HG03095 (cell line): ENCODE measurements at regions not wholly inside any gene's neighbourhood (a gene's known extent, or its start where the extent isn't known, plus 50 kb on each side); places are given as distances from the start of the nearest gene placed in this dataset.
"Not testable (repeated sequence)": the region's sequence is repeated elsewhere in the genome, so short reads cannot be mapped to it uniquely, and the experiment has no call there.

Experiments used
- ATAC-seq: cut with Tn5 transposase; IDR thresholded peaks from one replicate; pipeline ENCODE4 v1.9.1; 2021; ENCODE audit warnings: moderate library complexity; ENCODE audit not compliant: unreplicated experiment

GRCh38 chr1:196091397-196092135 lies 516.7 kb downstream of the KCNT2 start:
- ATAC-seq: no peak

DNA sequence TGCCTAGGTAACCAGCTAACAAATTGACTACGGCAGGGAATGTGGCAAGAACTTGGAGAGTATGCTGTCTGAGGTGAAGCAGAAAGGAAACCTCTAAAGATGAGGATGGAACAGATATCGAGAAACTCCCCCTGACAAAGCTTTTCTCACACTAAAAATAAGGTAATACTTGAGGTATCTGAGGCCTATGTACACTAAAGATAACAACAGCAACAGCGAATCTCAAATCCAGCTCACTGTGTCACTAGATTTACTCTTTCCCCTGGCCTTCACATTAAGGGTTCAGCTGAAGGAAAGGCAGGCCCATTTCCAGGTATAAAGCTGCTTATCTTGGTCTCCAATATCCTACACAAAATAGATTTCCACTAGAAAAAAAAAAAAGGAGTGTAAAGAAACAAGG lies 518.0 kb downstream of the KCNT2 start:
- no peak for ATAC-seq

- ATAC-seq: no peak
Measured at GRCh38 chr1:196088541-196088940, 519.7 kb downstream of the KCNT2 start.

DNA sequence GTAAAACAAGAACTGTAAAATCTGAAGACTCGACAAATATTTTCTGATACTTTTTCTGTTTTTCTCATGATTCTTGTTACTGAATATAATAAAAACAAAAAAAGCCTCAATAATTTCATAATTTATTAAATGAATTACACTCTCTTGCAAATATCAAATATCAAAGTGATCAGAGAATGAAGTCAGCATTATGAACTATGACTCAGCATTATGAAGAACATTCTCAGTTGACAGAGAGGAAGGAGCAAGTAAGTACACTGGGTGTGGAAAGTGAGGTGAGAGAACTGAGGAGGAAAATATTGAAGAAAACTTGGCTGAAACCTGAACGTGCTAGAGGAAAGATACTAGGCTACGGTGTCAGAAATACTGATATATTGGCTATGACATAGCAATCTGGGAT lies 529.5 kb downstream of the KCNT2 start:
- no peak for ATAC-seq

DNA sequence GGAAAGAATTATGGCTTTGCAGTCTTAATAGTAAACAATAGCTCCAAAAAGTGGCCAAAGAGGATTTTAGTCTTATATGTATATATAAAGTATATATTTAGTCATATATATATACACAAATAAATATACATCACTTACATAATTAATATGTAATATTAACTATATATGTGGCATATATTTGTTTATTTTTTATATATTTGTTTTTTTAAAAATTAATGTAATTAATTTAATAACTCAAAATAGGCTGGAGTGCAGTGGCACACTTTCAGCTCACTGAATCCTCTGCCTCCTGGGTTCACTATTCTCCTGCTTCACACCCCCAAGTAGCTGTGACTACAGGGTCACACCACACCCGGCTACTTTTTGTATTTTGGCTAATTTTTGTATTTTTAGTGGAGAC lies 532.6 kb downstream of the KCNT2 start:
- ATAC-seq: no peak

DNA sequence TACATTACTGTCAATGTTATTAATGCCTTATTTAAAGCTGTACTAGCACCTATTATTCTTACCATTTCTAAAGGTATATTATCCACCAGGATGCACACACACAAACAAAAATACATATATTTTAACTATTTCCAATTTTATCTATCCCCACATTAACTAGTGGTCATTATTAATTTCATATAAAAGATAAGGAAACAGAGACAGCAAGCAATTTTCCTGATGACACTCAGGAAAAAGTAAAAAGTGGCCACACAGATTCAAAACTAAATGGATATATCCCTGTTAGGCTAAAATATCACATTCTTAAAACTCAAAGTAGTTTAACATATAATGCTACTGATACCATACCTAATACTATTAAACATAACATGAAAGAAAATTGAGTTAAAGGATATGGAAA lies 534.1 kb downstream of the KCNT2 start:
- ATAC-seq: no peak

- ATAC-seq: no peak
Measured at GRCh38 chr1:196071447-196071846, 536.8 kb downstream of the KCNT2 start.

GRCh38 chr1:196070940-196071339 lies 537.3 kb downstream of the KCNT2 start:
- no peak for ATAC-seq

- ATAC-seq: no peak
Measured at GRCh38 chr1:196063952-196064351, 544.3 kb downstream of the KCNT2 start.

GRCh38 chr1:196063294-196063693 lies 544.9 kb downstream of the KCNT2 start:
- no peak for ATAC-seq

DNA sequence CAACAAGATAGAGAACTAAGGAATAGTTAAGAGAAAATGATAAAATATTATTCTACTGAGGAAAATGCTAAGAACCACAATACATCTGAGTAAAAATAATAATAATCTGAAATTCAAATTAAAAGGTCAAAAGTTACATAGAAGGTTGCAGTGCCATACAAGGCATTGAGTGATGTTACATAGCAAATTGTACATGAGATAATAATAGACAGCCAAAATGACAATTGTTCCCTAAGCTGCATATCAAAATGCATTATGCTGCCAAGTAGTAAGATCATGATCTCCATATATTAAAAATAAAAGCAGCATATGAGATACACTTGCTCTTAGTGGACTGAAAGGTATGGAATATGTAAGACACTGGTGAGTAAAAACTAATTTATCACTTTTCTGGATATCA lies 547.7 kb downstream of the KCNT2 start:
- ATAC-seq: no peak

DNA sequence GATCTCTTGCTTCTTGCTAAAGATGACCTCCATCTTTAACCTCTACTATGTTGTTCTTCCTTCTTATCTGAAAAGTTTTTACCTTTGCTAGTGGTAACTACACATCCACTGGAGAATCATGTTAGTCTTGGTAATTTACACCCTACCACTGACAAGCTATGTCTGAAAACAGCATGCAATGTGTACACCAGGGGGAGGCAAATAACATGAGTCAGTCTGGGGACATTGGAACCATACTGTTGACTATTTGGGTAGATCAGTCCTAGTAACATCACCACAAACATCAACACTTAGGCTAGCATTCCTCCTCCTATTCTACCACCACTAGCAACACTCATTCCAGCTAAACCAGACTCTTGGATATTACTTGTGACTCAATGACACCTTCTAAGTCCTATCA lies 549.0 kb downstream of the KCNT2 start:
- ATAC-seq: no peak

DNA sequence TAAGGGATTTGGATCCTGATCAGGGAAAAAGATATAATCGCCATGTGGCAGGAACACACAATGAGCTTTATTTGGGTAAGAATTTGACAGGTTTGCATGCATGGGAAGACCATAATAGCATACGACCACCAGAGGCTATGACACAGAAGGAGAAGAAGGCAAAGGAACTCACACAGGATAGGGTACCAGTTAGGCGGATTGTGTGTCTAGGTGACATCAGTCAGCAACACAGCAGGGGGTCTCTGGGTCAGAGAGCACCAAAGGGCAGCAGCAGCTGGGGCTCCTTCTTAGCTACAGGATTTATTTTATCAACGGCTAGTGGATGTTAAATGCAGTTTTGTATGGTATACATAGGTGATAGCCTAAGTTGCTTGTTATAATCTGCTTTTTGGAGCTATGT lies 551.3 kb downstream of the KCNT2 start:
- ATAC-seq: no peak

GRCh38 chr1:196049407-196049806 lies 558.8 kb downstream of the KCNT2 start:
- ATAC-seq: no peak

- ATAC-seq: no peak
Measured at GRCh38 chr1:196043268-196043667, 565.0 kb downstream of the KCNT2 start.

GRCh38 chr1:196034080-196034706 lies 574.0 kb downstream of the KCNT2 start:
- ATAC-seq: no peak

DNA sequence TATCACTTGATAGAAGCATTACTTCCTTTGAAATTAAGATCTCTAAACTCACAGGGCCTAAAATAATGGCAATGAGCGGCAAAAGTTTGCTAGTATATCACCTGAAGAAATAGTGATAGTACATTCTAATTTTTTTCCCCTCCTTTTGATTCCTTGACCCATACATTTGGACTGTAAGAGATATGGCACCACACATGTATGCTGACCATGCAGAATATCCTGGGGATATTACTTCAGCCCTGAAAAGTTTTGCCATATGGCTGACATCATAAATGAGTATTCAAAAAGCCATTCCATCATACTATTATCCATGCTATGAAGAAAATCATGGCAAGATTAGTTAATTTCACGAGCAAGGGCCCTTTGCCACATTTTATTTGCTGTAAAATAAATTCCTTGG lies 576.9 kb downstream of the KCNT2 start:
- ATAC-seq: not testable (repeated sequence)

DNA sequence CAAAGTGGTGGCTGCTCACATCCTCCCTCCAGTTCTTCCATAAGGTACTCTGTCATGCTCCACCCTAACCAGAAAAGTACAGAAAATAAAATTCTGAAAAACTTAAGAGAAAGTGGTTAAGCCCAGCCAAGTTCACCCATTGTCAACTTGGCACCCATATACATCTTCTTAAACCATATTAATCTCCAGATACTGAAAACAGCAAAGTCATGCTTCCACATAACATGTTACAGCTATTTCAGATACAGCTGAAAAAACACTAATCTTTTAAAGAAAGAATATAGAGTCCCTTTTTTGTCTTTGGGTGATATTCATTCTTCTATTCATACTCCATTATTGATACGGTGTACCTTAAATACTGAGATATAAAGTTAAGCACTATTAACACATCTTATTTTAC lies 577.8 kb downstream of the KCNT2 start:
- ATAC-seq: no peak

- ATAC-seq: no peak
Measured at GRCh38 chr1:196029410-196029809, 578.8 kb downstream of the KCNT2 start.

- ATAC-seq: no peak
Measured at GRCh38 chr1:196027127-196027526, 581.1 kb downstream of the KCNT2 start.

DNA sequence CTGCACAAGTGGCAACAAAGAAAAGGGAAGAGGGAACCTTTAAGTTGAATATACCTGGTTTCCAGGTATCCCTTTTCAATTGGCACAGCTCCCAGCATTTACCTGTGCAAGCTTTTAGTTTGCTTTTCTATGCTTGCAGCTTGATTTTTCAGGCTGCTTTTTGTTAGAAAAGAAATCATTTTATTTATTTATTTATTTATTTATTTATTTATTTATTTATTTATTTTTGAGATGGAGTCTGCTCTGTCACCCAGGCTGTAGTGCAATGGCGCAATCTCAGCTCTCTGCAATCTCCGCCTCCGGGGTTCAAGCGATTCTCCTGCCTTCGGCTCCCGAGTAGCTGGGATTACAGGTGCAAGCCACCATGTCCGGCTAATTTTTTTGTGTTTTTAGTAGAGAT lies 587.1 kb downstream of the KCNT2 start:
- not testable (repeated sequence) for ATAC-seq

DNA sequence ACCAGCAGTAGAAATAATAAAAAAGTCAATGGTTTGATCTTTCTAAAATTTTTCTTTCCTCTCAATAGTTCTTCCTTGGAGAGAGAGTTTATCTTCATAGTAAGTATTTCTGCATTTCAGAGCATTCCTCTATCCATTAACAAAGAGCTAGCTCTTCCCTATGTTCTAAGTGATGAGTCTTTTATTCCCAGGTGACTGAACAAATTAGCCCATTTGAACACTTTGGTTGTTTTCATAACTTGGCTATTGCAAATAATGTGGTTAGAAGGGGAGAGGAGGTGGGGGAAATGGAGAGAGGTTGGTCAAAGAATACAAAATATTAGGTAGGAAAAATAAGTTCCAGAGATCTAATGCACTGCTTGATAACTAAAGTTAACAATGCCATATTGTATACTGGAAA lies 598.9 kb downstream of the KCNT2 start:
- ATAC-seq: no peak

DNA sequence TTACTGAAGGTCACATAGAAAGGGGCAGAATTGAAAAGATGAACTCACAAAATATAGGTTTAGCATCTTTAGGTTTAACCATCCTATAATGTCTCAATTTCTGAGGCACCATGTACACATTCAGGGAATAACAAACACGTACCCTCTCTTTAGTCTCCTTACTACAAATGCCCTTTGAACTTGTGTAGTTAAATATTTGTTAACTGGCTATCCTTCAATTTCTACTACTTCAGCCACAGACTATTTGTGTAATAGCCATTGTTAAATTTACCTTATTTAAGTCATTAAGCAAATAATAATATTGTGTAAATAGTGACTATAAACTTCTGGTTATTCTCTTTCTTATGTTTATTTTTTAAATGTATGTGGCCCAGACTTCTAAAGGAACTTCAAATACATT lies 600.5 kb downstream of the KCNT2 start:
- no peak for ATAC-seq
